ENCODE measurements at regions not wholly inside any gene's neighbourhood (a gene's known extent, or its start where the extent isn't known, plus 50 kb on each side); places are given as distances from the start of the nearest gene placed in this dataset.

DNA sequence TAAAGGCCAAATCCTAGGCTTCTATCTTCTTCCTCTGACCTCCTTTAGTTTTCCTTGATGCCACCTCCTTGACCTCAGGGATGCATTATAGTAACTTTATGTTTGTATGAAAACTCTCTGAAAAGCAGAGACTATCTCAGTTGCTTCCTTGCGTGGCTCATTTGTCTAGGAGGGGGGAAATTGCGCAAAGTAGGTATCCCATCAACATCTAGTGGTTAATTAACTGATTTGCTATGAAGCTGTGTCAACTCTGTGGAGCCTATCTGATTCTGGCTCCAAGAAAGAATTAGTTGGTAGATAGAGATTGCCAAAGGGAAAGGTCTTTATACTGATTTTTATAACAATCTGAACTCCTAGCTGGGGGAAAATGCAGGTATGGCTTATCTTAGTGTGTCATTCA lies 82.1 kb upstream of the FRY start:
- Histone ChIP-seq H3K9me3 (no peaks in the 10 kb centered on the region), H3K4me1 (ENCODE audit: insufficient read depth) (peaks cover 1% of the 10 kb centered on the region), H3K27me3 (no peaks in the 10 kb centered on the region), H3K4me3 (no peak overlapping the region), H3K27ac (no peak overlapping the region), H3K36me3 (no peaks in the 10 kb centered on the region)
- DNase-seq, result no peak
- 95 to 96% (median 96%) methylated on average over 2 of the region's 2 CpGs for WGBS, 3 donors
- intact Hi-C loops (cut with DNase I), result no loop called here
- TF ChIP-seq POLR2A (IDR thresholded peaks at IDR 0.05) (no peak), EP300 (IDR thresholded peaks at IDR 0.05) (no peak), CTCF (IDR thresholded peaks at IDR 0.05) (no peak)

GRCh38 chr13:31950111-31950815 lies 81.3 kb upstream of the FRY start:
- no peak for TF ChIP-seq POLR2A (IDR thresholded peaks at IDR 0.05)
- no peak for TF ChIP-seq EP300 (IDR thresholded peaks at IDR 0.05)
- no peak for TF ChIP-seq CTCF (IDR thresholded peaks at IDR 0.05)
- intact Hi-C loops (cut with DNase I), result no loop called here
- no peak overlapping the region for H3K27ac ChIP-seq

GRCh38 chr13:31951215-31951678 lies 80.3 kb upstream of the FRY start:
- H3K27me3 ChIP-seq, result no peaks in the 10 kb centered on the region
- no peaks in the 10 kb centered on the region for H3K36me3 ChIP-seq
- intact Hi-C loops (cut with DNase I), result no loop called here
- no peak overlapping the region for H3K4me3 ChIP-seq
- DNase-seq, result no peak
- no peaks in the 10 kb centered on the region for H3K9me3 ChIP-seq
- H3K4me1 ChIP-seq (ENCODE audit: insufficient read depth), result peaks cover 1% of the 10 kb centered on the region
- WGBS, 3 donors, result 36 to 76% (median 73%) methylated on average over 3 of the region's 3 CpGs
- no peak overlapping the region for H3K27ac ChIP-seq
- TF ChIP-seq EP300 (IDR thresholded peaks at IDR 0.05), result no peak
- TF ChIP-seq CTCF (IDR thresholded peaks at IDR 0.05), result no peak
- no peak for TF ChIP-seq POLR2A (IDR thresholded peaks at IDR 0.05)

More at GRCh38 chr13:31950111-31950815, 81.3 kb upstream of the FRY start:
- Histone ChIP-seq H3K4me3 (no peak overlapping the region), H3K9me3 (no peaks in the 10 kb centered on the region), H3K4me1 (ENCODE audit: insufficient read depth) (peaks cover 1% of the 10 kb centered on the region), H3K36me3 (no peaks in the 10 kb centered on the region), H3K27me3 (no peaks in the 10 kb centered on the region)
- DNase-seq, result no peak
- WGBS, 3 donors, result 73 to 82% (median 80%) methylated on average over 2 of the region's 2 CpGs

DNA sequence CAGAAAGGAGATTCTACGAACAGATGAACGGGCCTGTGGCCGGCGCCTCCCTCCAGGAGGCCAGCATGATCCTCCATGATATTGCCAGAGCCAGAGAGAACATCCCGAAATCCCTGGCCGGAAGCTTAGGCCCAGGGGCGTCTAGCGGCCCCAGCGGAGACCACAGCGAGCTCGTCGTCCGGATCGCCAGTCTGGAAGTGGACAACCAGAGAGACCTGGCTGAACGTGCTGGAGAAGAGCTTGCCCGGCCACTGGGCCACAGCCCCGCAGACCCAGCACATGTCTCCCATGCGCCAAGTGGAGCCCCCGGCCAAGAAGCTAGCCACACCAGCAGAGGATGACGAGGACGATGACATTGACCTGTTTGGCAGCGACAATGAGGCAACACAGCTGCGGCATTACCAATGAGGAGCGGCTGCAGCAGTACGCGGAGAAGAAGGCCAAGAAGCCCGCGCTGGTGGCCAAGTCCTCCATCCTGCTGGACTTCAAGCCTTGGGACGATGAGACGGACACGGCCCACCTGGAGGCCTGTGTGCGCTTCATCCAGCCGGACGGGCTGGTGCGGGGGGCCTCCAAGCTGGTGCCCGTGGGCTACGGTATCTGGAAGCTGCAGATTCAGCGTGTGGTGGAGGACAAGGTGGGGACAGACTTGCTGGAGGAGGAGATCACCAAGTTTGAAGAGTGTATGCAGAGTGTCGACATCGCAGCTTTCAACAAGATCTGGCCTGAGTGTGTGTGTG lies 78.8 kb upstream of the FRY start:
- Histone ChIP-seq H3K4me1 (ENCODE audit: insufficient read depth) (peaks cover 1% of the 10 kb centered on the region), H3K9me3 (no peaks in the 10 kb centered on the region), H3K36me3 (no peaks in the 10 kb centered on the region), H3K27ac (no peak overlapping the region), H3K4me3 (no peak overlapping the region), H3K27me3 (no peaks in the 10 kb centered on the region)
- intact Hi-C loops (cut with DNase I), result no loop called here
- no peak for DNase-seq
- no peak for TF ChIP-seq CTCF (IDR thresholded peaks at IDR 0.05)
- 97 to 98% (median 98%) methylated on average over 39 to 40 of the region's 40 CpGs for WGBS, 3 donors
